Superior temporal gyrus (tissue), 1 donor: ENCODE measurements at regions not wholly inside any gene's neighbourhood (a gene's known extent, or its start where the extent isn't known, plus 50 kb on each side); places are given as distances from the start of the nearest gene placed in this dataset.
"Not testable (repeated sequence)": the region's sequence is repeated elsewhere in the genome, so short reads cannot be mapped to it uniquely, and the experiment has no call there.

Source experiments
- DNase-seq: peaks from one replicate; pipeline ENCODE4 v3.0.0-alpha.2; 2016; ENCODE audit errors: extremely low spot score

GRCh38 chr1:96588416-96588995 lies 133.1 kb upstream of the PTBP2 start:
- no peak for DNase-seq

DNA sequence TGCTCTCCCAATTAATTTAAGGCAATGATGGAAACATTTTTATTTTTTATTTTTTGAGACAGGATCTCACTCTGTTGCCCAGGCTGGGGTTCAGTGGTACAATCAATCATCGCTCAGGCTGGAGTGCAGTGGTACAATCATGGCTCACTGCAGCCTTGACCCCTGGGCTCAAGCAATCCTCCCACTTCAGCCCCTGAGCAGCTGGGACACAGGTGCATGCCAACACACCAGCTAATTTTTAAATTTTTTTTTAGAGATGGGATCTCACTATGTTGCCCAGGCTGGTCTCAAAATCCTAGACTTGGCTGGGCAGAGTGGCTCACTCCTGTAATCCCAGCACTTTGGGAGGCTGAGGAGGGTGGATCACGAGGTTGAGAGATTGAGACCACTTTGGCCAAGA lies 126.1 kb upstream of the PTBP2 start:
- not testable (repeated sequence) for DNase-seq

- DNase-seq = peak; percentile 21
These were observed 125.2 kb upstream of the PTBP2 start for GRCh38 chr1:96596226-96596922.

- no peak for DNase-seq
These were observed 124.4 kb upstream of the PTBP2 start for GRCh38 chr1:96597218-96597617.

- peak; percentile 90 for DNase-seq
These were observed 123.0 kb upstream of the PTBP2 start for GRCh38 chr1:96598416-96599168.

GRCh38 chr1:96604620-96605019 lies 117.0 kb upstream of the PTBP2 start:
- DNase-seq = not testable (repeated sequence)

- DNase-seq = not testable (repeated sequence)
These were observed 104.2 kb upstream of the PTBP2 start for GRCh38 chr1:96617375-96617774.

DNA sequence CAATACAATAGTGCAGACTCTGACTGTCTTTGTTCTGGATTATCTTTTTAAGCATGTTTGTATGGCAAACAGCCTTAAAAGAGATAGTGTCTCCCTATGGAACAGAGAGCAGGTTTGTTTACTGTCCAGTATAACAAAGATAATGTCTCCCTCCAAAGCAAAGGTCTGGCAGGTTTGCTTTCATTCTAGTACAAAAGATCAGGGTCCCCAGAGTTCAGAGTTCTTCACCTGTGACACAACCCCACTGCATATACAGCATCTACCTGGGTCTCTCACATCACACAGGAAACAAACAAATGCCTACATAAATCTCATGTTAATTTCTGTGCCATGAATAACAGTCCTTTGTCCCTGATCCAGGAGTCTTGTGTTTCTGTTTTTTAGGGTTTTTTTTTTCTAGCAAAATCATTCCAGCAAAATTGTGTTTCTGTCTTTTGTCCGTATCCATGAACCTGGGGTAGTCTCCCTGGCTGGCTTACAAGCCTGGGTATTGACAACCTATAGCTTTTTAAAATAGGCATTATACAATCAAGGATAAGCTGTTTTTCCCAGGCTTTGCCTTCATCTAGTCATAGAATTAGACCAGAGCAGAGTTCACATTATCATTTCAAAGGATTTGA lies 89.4 kb upstream of the PTBP2 start:
- DNase-seq = no peak

DNA sequence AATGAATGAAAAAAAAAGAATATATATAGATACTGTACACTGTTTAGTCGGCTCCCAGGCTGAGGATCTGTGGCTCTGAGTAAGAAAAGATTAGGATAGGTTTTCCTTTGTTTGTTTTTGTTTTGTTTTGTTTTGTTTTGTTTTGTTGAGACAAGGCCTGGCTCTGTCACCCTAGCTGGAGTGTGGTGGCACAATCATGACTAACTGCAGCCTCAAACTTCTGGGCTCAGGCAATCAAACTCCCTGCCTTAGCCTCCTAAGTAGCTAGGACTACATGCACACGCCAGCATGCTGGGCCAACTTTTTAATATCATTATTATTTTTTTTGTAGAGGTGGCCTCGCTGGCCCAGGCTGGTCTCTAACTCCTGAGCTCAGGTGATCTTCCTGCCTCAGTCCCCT lies 87.9 kb upstream of the PTBP2 start:
- no peak for DNase-seq

- no peak for DNase-seq
These were observed 86.7 kb upstream of the PTBP2 start for GRCh38 chr1:96634883-96635282.

DNA sequence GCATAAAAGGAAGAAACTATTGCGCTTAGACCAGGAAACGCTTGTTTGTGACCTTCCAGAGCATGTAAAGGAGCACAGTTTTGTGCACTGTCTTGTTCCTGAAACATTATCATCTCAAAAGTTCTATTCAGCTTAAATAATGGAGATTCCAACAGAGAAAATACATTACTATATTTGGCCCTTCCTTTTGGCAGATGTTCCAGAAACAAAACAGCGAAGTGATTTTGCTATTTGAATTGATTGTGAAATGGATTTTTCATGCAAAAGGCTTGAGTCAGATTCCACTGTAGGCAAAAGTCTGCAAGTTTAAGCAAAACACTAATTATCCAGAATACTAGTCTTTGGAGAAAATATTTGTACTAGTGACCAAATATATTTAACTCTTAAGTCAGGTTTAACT lies 80.3 kb upstream of the PTBP2 start:
- no peak for DNase-seq

- DNase-seq = no peak
These were observed 78.1 kb upstream of the PTBP2 start for GRCh38 chr1:96643519-96643918.

GRCh38 chr1:96649301-96649700 lies 72.3 kb upstream of the PTBP2 start:
- DNase-seq = no peak

- no peak for DNase-seq
These were observed 70.1 kb upstream of the PTBP2 start for GRCh38 chr1:96651517-96651916.

DNA sequence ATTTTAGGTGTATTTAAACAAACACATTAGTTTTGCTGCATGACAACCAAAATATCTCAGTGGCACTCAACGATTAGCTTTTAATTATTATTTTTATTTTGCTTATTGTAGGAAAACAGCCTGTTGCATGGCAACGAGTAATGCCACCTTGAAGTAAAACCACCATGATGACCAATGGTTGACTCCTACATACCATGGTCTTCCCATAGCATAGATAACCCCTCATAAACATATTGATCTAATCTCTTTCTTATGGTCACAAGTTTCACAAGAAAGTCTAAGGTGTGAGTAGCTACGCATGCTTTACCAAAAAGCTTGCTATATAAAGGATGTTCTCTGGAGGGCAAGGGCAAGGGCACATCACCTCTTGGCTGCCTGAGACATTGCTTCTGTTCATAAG lies 61.5 kb upstream of the PTBP2 start:
- DNase-seq = no peak

DNA sequence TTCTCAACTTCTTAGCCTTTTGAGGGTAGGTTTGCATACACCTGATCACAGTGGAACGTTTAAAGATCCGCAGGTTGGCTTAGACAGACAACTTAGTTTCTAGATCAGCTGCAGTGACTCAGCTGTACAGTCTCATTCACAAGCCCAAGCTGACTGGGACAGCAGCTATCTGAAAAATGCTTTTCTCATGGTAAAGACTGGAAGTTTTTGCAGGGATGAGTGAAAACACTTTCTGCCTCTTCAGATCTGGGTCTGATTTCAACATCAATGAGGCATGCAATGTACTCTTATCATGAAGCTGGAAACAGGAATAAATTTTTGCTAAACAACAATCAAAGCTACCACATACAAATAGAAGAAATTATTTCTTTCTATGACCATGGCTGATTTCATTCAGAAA lies 61.1 kb upstream of the PTBP2 start:
- DNase-seq = no peak
